Gastroesophageal sphincter (tissue), 4 donors: ENCODE measurements at regions not wholly inside any gene's neighbourhood (a gene's known extent, or its start where the extent isn't known, plus 50 kb on each side); places are given as distances from the start of the nearest gene placed in this dataset.

Experiments
- ATAC-seq: fragments of 150-250 bp; one replicate; pipeline ENCODE4 v1.9.1; 2016; ENCODE audit warnings: mild to moderate bottlenecking, moderate library complexity
- H3K27ac ChIP-seq, 4 donors: fragments of 200-600 bp; sonication (generic) in 3 of 4; 1 replicate in 3 of 4; 2 replicates in 1 of 4; pipeline ENCODE4 v1.5.1; 2016 to 2019
- H3K27me3 ChIP-seq: fragments of 200-600 bp; sonication (generic); one replicate; pipeline ENCODE4 v1.5.1; 2019
- H3K36me3 ChIP-seq, 2 donors: fragments of 200-600 bp; sonication (generic); one replicate each; pipeline ENCODE4 v1.5.1; 2019; ENCODE audit warnings: control low read depth in 1 of 2
- H3K4me1 ChIP-seq, 3 donors: fragments of 200-600 bp; sonication (generic); 1 replicate in 2 of 3; 2 replicates in 1 of 3; pipeline ENCODE4 v1.5.1; 2016 to 2019; ENCODE audit warnings: control low read depth in 2 of 3
- H3K4me3 ChIP-seq, 2 donors: fragments of 200-600 bp; sonication (generic); one replicate each; pipeline ENCODE4 v1.5.1; 2019; ENCODE audit warnings: mild to moderate bottlenecking in 1 of 2, moderate library complexity in 1 of 2
- H3K9me3 ChIP-seq, 3 donors: fragments of 200-600 bp; sonication (generic); one replicate each; pipeline ENCODE4 v1.5.1; 2017 to 2019; ENCODE audit warnings: control low read depth in 2 of 3
- CTCF ChIP-seq, 4 experiments: fragments of 200-600 bp in 2 of 4; fragments of 450-650 bp in 2 of 4; sonication (generic) in 1 of 4; IDR thresholded peaks; one replicate each; pipeline ENCODE4 v1.5.1; 2017 to 2019; ENCODE audit warnings: antibody characterized with exemption in 4 of 4, mild to moderate bottlenecking in 2 of 4, moderate library complexity in 2 of 4
- EP300 ChIP-seq: sonication (generic); formaldehyde crosslinking; IDR thresholded peaks from one replicate; pipeline ENCODE4 v1.6.1; 2017; ENCODE audit warnings: antibody characterized with exemption, mild to moderate bottlenecking
- POLR2A ChIP-seq, 2 donors: fragments of 450-650 bp; IDR thresholded peaks; one replicate each; pipeline ENCODE4 v1.6.1; 2017; ENCODE audit warnings: antibody characterized with exemption in 2 of 2, mild to moderate bottlenecking in 2 of 2, moderate library complexity in 1 of 2
- POLR2AphosphoS5 ChIP-seq: sonication (generic); formaldehyde crosslinking; IDR thresholded peaks from one replicate; pipeline ENCODE4 v1.6.1; 2017; ENCODE audit warnings: antibody characterized with exemption
- WGBS, 2 donors: methylation state at CpG; one replicate each; pipeline ENCODE4 v1.1.5; 2018; ENCODE audit warnings: low coverage in 1 of 2; 5-methylcytosine and 5-hydroxymethylcytosine counted together

GRCh38 chr1:25134307-25134706 lies 98.0 kb downstream of the SYF2 start:
- TF ChIP-seq POLR2AphosphoS5 (no peak), CTCF (IDR thresholded peaks at IDR 0.05) (no peak), EP300 (no peak), POLR2A (IDR thresholded peaks at IDR 0.05) (no peak)
- H3K4me3 ChIP-seq: no peak overlapping the region
- 78 to 85% methylated on average over 4 of the region's 4 CpGs for WGBS, 2 donors
- H3K27me3 ChIP-seq: peaks cover 49% of the 10 kb centered on the region
- H3K4me1 ChIP-seq: no peaks in the 10 kb centered on the region
- no peak overlapping the region for H3K27ac ChIP-seq
- ATAC-seq: no peak
- no peaks in the 10 kb centered on the region for H3K36me3 ChIP-seq
- H3K9me3 ChIP-seq: no peaks in the 10 kb centered on the region

GRCh38 chr1:25131794-25132193 lies 100.5 kb downstream of the SYF2 start:
- H3K27me3 ChIP-seq: peaks cover 30% of the 10 kb centered on the region
- ATAC-seq: no peak
- WGBS, 2 donors: 57% methylated on average over 1 of the region's 4 CpGs; no CpG with 5 or more reads in 1 of the 2 donors

GRCh38 chr1:25130895-25131294 lies 101.4 kb downstream of the SYF2 start:
- Histone ChIP-seq H3K36me3 (no peaks in the 10 kb centered on the region), H3K27me3 (peaks cover 23% of the 10 kb centered on the region), H3K9me3 (peaks cover 0 to 5% (median 0%) of the 10 kb centered on the region in 3 donors), H3K4me1 (no peaks in the 10 kb centered on the region), H3K4me3 (no peak overlapping the region), H3K27ac (no peak overlapping the region)
- no peak for TF ChIP-seq CTCF (IDR thresholded peaks at IDR 0.05)
- TF ChIP-seq POLR2AphosphoS5: no peak
- TF ChIP-seq EP300: no peak
- no peak for TF ChIP-seq POLR2A (IDR thresholded peaks at IDR 0.05)
- WGBS, 2 donors: 80 to 83% methylated on average over 1 to 4 of the region's 5 CpGs
- no peak for ATAC-seq

More at GRCh38 chr1:25131794-25132193, 100.5 kb downstream of the SYF2 start:
- Histone ChIP-seq H3K4me1 (no peaks in the 10 kb centered on the region), H3K4me3 (no peak overlapping the region), H3K27ac (no peak overlapping the region), H3K9me3 (no peaks in the 10 kb centered on the region), H3K36me3 (no peaks in the 10 kb centered on the region)
- TF ChIP-seq POLR2AphosphoS5 (no peak), POLR2A (IDR thresholded peaks at IDR 0.05) (no peak), EP300 (no peak), CTCF (IDR thresholded peaks at IDR 0.05) (no peak)

GRCh38 chr1:25129380-25129779 lies 102.9 kb downstream of the SYF2 start:
- no peak for ATAC-seq
- no peak overlapping the region for H3K27ac ChIP-seq
- peaks cover 9% of the 10 kb centered on the region for H3K27me3 ChIP-seq
- TF ChIP-seq EP300: no peak
- no peak for TF ChIP-seq POLR2AphosphoS5
- no peak for TF ChIP-seq CTCF (IDR thresholded peaks at IDR 0.05)
- no peak for TF ChIP-seq POLR2A (IDR thresholded peaks at IDR 0.05)
- no peaks in the 10 kb centered on the region for H3K36me3 ChIP-seq
- no peak overlapping the region for H3K4me3 ChIP-seq
- H3K4me1 ChIP-seq: no peaks in the 10 kb centered on the region
- peaks cover 0 to 5% (median 0%) of the 10 kb centered on the region in 3 donors for H3K9me3 ChIP-seq
- WGBS, 2 donors: 74 to 81% methylated on average over 7 to 11 of the region's 12 CpGs

- no peaks in the 10 kb centered on the region for H3K36me3 ChIP-seq
- H3K27ac ChIP-seq: no peak overlapping the region
- H3K4me3 ChIP-seq: no peak overlapping the region
- peaks cover 0 to 5% (median 0%) of the 10 kb centered on the region in 3 donors for H3K9me3 ChIP-seq
- no peaks in the 10 kb centered on the region for H3K4me1 ChIP-seq
- WGBS, 2 donors: 39 to 59% methylated on average over 3 to 4 of the region's 6 CpGs
- ATAC-seq: no peak
- TF ChIP-seq POLR2AphosphoS5: no peak
- TF ChIP-seq POLR2A (IDR thresholded peaks at IDR 0.05): no peak
- no peak for TF ChIP-seq EP300
- no peak for TF ChIP-seq CTCF (IDR thresholded peaks at IDR 0.05)
- peaks cover 8% of the 10 kb centered on the region for H3K27me3 ChIP-seq
Measured at GRCh38 chr1:25128121-25128621, 104.1 kb downstream of the SYF2 start.
